ENCODE measurements at regions not wholly inside any gene's neighbourhood (a gene's known extent, or its start where the extent isn't known, plus 50 kb on each side); places are given as distances from the start of the nearest gene placed in this dataset.

- TF ChIP-seq POLR2A (IDR thresholded peaks at IDR 0.05) (no peak), EP300 (IDR thresholded peaks at IDR 0.05) (no peak)
Observed at GRCh38 chrX:145623453-145623852, 194.2 kb upstream of the SLITRK2 start.

Data from tibial nerve (tissue), 3 donors.